ENCODE measurements at regions not wholly inside any gene's neighbourhood (a gene's known extent, or its start where the extent isn't known, plus 50 kb on each side); places are given as distances from the start of the nearest gene placed in this dataset.

DNA sequence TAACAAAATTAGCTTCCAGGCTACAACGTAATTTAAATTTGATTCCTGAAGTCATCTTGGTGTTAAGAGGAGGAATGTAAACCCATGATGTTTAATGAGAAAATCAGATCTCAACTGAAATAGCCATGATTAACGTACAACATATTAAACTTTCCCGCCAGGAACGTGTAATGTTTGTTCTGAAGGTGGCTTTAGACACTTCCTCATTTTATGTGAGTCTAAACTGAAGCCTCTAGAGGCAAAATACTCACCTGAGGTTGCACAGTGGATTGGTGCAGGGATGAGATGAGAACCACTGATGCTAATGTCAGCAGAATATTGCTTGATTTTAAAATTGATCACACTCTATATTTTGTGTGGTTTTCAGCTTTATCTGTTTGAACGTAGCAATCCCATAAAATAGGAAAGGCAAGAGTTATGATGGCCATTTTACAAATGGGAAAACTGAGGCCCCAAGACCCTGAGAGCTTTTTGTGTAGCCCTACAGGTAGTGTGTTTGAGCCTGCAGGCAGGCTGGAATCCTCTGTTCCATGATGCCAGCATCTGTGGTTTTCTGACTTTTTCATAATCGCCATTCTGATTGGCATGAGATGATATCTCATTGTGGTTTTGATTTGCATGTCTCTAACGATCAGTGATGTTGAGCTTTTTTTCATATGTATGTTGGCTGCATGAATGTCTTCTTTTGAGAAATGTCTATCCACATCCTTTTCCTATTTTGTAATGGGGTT, 243.7 kb upstream of the BMPER start:
- Mint-ChIP-seq H3K4me1 (ENCODE audit: low read depth) (no peaks in the 10 kb centered on the region), H3K36me3 (ENCODE audit: insufficient read depth) (no peaks in the 10 kb centered on the region), H3K27me3 (peaks cover 7% of the 10 kb centered on the region), H3K9me3 (ENCODE audit: low read depth) (no peaks in the 10 kb centered on the region), H3K27ac (no peak overlapping the region), H3K4me3 (ENCODE audit: low read depth) (no peak overlapping the region)
- DNase-seq (ENCODE audit: low spot score, unreplicated experiment) = no peak
- TF ChIP-seq CTCF (IDR thresholded peaks at IDR 0.05; ENCODE audit: unreplicated experiment) = no peak

DNA sequence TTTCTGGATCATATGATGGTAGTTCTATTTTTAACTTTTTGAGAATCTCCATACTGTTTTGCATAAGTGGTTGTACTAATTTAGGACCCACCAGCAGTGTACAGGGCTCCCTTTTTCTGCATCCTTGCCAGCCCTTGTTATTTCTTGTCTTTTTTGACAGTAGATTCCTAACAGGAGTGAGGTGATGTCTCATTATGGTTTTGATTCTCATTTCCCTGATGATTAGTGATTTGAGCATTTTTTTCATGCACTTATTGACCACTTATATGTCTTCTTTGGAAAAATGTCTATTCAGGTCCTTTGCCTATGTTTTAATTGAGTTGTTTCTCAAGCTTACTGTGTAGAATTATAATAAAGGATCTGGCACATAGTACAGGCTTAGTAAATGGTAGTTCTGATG, 238.8 kb upstream of the BMPER start:
- Mint-ChIP-seq H3K4me1 (ENCODE audit: low read depth) (peaks cover 11% of the 10 kb centered on the region), H3K9me3 (ENCODE audit: low read depth) (no peaks in the 10 kb centered on the region), H3K27me3 (peaks cover 29% of the 10 kb centered on the region), H3K4me3 (ENCODE audit: low read depth) (no peak overlapping the region), H3K36me3 (ENCODE audit: insufficient read depth) (no peaks in the 10 kb centered on the region), H3K27ac (no peak overlapping the region)
- no peak for TF ChIP-seq CTCF (IDR thresholded peaks at IDR 0.05; ENCODE audit: unreplicated experiment)
- no peak for DNase-seq (ENCODE audit: low spot score, unreplicated experiment)

DNA sequence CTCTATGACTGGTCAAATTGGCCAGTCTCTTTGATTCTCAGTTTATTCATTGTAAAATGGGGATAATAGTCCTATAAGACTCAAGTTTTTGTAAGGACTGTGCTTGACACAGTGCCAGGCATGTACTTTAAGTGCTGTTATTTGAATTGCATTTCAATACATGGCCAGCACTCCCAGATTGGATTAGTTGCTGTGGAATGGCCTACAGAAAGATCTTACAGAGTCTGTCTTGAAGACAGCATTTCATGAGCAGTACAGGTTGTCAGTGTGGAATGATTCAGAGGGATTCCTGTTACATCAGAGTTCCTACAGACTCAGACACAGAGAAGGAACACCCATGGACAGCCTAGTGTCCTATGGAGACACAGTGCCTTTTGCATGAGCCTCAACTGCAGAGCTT, 238.1 kb upstream of the BMPER start:
- H3K4me3 Mint-ChIP-seq (ENCODE audit: low read depth) = no peak overlapping the region
- no peak overlapping the region for H3K27ac Mint-ChIP-seq
- H3K4me1 Mint-ChIP-seq (ENCODE audit: low read depth) = peaks cover 11% of the 10 kb centered on the region
- peaks cover 34% of the 10 kb centered on the region for H3K27me3 Mint-ChIP-seq
- no peak for TF ChIP-seq CTCF (IDR thresholded peaks at IDR 0.05; ENCODE audit: unreplicated experiment)
- no peaks in the 10 kb centered on the region for H3K9me3 Mint-ChIP-seq (ENCODE audit: low read depth)
- no peaks in the 10 kb centered on the region for H3K36me3 Mint-ChIP-seq (ENCODE audit: insufficient read depth)
- DNase-seq (ENCODE audit: low spot score, unreplicated experiment) = no peak

- no peak for DNase-seq (ENCODE audit: low spot score, unreplicated experiment)
- H3K4me1 Mint-ChIP-seq (ENCODE audit: low read depth) = peaks cover 11% of the 10 kb centered on the region
- H3K36me3 Mint-ChIP-seq (ENCODE audit: insufficient read depth) = no peaks in the 10 kb centered on the region
- TF ChIP-seq CTCF (IDR thresholded peaks at IDR 0.05; ENCODE audit: unreplicated experiment) = no peak
- no peaks in the 10 kb centered on the region for H3K9me3 Mint-ChIP-seq (ENCODE audit: low read depth)
- H3K4me3 Mint-ChIP-seq (ENCODE audit: low read depth) = no peak overlapping the region
- peaks cover 32% of the 10 kb centered on the region for H3K27me3 Mint-ChIP-seq
- peak overlapping the region; percentile 11 for H3K27ac Mint-ChIP-seq
Measured at GRCh38 chr7:33669251-33669670, 236.1 kb upstream of the BMPER start.

GRCh38 chr7:33671531-33672262, 233.6 kb upstream of the BMPER start:
- H3K9me3 Mint-ChIP-seq (ENCODE audit: low read depth) = no peaks in the 10 kb centered on the region
- H3K27me3 Mint-ChIP-seq = peaks cover 35% of the 10 kb centered on the region
- H3K36me3 Mint-ChIP-seq (ENCODE audit: insufficient read depth) = no peaks in the 10 kb centered on the region
- no peak overlapping the region for H3K27ac Mint-ChIP-seq
- no peak for TF ChIP-seq CTCF (IDR thresholded peaks at IDR 0.05; ENCODE audit: unreplicated experiment)
- no peak overlapping the region for H3K4me3 Mint-ChIP-seq (ENCODE audit: low read depth)
- H3K4me1 Mint-ChIP-seq (ENCODE audit: low read depth) = peaks cover 15% of the 10 kb centered on the region
- no peak for DNase-seq (ENCODE audit: low spot score, unreplicated experiment)

Data from progenitor cell of endocrine pancreas (in vitro differentiated cells).